Neural progenitor cell (in vitro differentiated cells): ENCODE measurements at regions not wholly inside any gene's neighbourhood (a gene's known extent, or its start where the extent isn't known, plus 50 kb on each side); places are given as distances from the start of the nearest gene placed in this dataset.
A peak's percentile ranks its signal among the peaks of the same experiment; 100 is the strongest.

Experiments
- DNase-seq: peaks from one replicate; pipeline ENCODE4 v3.0.0-alpha.2; 2016; ENCODE audit warnings: low spot score
- H2AFZ ChIP-seq: fragments of 200-600 bp; sonication (generic); replicated peaks from 2 replicates; pipeline ENCODE4 v1.6.1; 2016; ENCODE audit warnings: antibody characterized with exemption
- H3F3A ChIP-seq: fragments of 200-600 bp; sonication (generic); 2 replicates; pipeline ENCODE4 v1.6.1; 2016; ENCODE audit warnings: antibody characterized with exemption, low read depth
- H3K27ac ChIP-seq: fragments of 200-600 bp; sonication (generic); 2 replicates; pipeline ENCODE4 v1.5.1; 2016; ENCODE audit warnings: mild to moderate bottlenecking
- H3K27me3 ChIP-seq: fragments of 200-600 bp; sonication (generic); 2 replicates; pipeline ENCODE4 v1.6.1; 2016; ENCODE audit warnings: mild to moderate bottlenecking, moderate library complexity
- H3K36me3 ChIP-seq: fragments of 200-600 bp; sonication (generic); 2 replicates; pipeline ENCODE4 v1.5.1; 2016
- H3K4me1 ChIP-seq: fragments of 200-600 bp; sonication (generic); 2 replicates; pipeline ENCODE4 v1.6.1; 2016; ENCODE audit warnings: mixed run types
- H3K4me2 ChIP-seq: fragments of 200-600 bp; sonication (generic); 2 replicates; pipeline ENCODE4 v1.6.1; 2016
- H3K4me3 ChIP-seq: fragments of 200-600 bp; sonication (generic); 2 replicates; pipeline ENCODE4 v1.5.1; 2016
- H3K79me2 ChIP-seq: fragments of 200-600 bp; sonication (generic); 2 replicates; pipeline ENCODE4 v1.6.1; 2016; ENCODE audit warnings: low read depth
- H3K9ac ChIP-seq: fragments of 200-600 bp; sonication (generic); 2 replicates; pipeline ENCODE4 v1.6.1; 2016
- H3K9me3 ChIP-seq: fragments of 200-600 bp; sonication (generic); 2 replicates; pipeline ENCODE4 v1.5.1; 2016; ENCODE audit warnings: low read depth
- H4K20me1 ChIP-seq: fragments of 200-600 bp; sonication (generic); 2 replicates; pipeline ENCODE4 v1.6.1; 2016; ENCODE audit warnings: low read depth
- H3K27ac Mint-ChIP-seq: 3 replicates; pipeline ENCODE4 v1.8.0; 2021; ENCODE audit warnings: mixed read lengths
- H3K27me3 Mint-ChIP-seq: 2 replicates; pipeline ENCODE4 v1.8.0; 2022; ENCODE audit warnings: low read depth, mild to moderate bottlenecking, inconsistent platforms, moderate library complexity, mixed read lengths; ENCODE audit not compliant: insufficient read depth
- H3K36me3 Mint-ChIP-seq: 3 replicates; pipeline ENCODE4 v1.8.0; 2021; ENCODE audit warnings: mixed read lengths
- H3K4me1 Mint-ChIP-seq: 3 replicates; pipeline ENCODE4 v1.8.0; 2021; ENCODE audit warnings: mixed read lengths
- H3K4me3 Mint-ChIP-seq: 3 replicates; pipeline ENCODE4 v1.8.0; 2021; ENCODE audit warnings: mild to moderate bottlenecking, moderate library complexity, mixed read lengths
- H3K9me3 Mint-ChIP-seq: 3 replicates; pipeline ENCODE4 v1.8.0; 2020; ENCODE audit warnings: mixed read lengths
- CTCF ChIP-seq: fragments of 200-600 bp; sonication (generic); IDR thresholded peaks from 2 replicates; pipeline ENCODE4 v1.5.1; 2017; ENCODE audit warnings: antibody characterized with exemption, mild to moderate bottlenecking
- EZH2 ChIP-seq: fragments of 200-600 bp; sonication (generic); IDR thresholded peaks from 2 replicates; pipeline ENCODE4 v1.6.1; 2017; ENCODE audit warnings: antibody characterized with exemption, mild to moderate bottlenecking, moderate library complexity
- EZH2phosphoT487 ChIP-seq: fragments of 200-600 bp; sonication (generic); IDR thresholded peaks from 2 replicates; pipeline ENCODE4 v1.6.1; 2017; ENCODE audit warnings: antibody characterized with exemption

DNA sequence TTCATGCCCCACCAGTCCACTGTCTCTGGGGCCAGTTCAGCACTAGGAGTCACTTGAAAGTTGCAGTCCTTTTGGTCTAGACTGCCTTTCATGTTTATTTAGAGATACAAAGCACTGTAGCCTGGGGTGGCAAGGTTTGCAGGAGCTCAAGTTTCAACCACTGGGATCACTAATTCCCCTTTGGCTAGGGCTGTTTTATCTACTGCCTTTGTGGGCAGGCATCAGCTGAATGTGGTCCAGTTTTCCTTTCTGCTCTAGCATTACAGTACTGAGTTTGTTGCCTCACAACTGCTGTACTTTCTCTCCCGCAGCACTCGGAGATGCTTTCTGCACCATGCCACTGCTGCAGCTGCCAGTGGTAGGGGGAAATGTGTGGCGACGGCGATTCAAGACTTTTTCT lies 222.3 kb upstream of the HDX start:
- TF ChIP-seq EZH2 (no peak), CTCF (no peak), EZH2phosphoT487 (no peak)
- H3K79me2 ChIP-seq = no peaks in the 10 kb centered on the region
- no peak overlapping the region for H3K4me3 ChIP-seq
- H3K9me3 Mint-ChIP-seq = no peaks in the 10 kb centered on the region
- peak overlapping the region; percentile 48 for H2AFZ ChIP-seq
- no peak overlapping the region for H3K27ac Mint-ChIP-seq
- H3K36me3 Mint-ChIP-seq = no peaks in the 10 kb centered on the region
- no peaks in the 10 kb centered on the region for H3K36me3 ChIP-seq
- H3K4me1 ChIP-seq = no peaks in the 10 kb centered on the region
- no peak overlapping the region for H3K9ac ChIP-seq
- DNase-seq = peak; percentile 18
- no peak overlapping the region for H3K4me2 ChIP-seq
- H3K4me1 Mint-ChIP-seq = no peaks in the 10 kb centered on the region
- no peaks in the 10 kb centered on the region for H4K20me1 ChIP-seq
- no peak overlapping the region for H3K27ac ChIP-seq
- H3K27me3 Mint-ChIP-seq = no peaks in the 10 kb centered on the region
- no peaks in the 10 kb centered on the region for H3K27me3 ChIP-seq
- peaks cover 6% of the 10 kb centered on the region for H3K9me3 ChIP-seq
- H3F3A ChIP-seq = no peaks in the 10 kb centered on the region
- H3K4me3 Mint-ChIP-seq = no peak overlapping the region

DNA sequence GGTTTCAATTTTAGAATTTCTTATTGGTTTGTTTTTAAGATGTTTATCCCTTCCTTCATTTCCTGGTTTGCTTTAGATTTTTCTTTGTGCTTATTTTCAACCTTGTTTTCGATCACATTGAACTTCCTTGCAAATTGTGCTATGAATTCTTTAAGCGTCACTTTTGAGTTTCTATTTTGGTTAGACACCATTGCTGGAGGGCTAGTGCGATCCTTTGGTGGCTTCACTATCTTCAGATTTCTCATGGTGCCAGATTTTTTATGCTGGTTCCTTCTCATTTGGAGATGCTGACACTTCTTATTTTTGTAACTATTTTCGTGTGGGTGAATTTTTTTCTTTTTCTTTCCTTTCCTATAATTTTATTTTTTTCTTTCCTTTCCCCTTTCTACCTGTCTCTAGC lies 227.2 kb upstream of the HDX start:
- TF ChIP-seq EZH2 (no peak), EZH2phosphoT487 (no peak), CTCF (no peak)
- Mint-ChIP-seq H3K27me3 (no peaks in the 10 kb centered on the region), H3K36me3 (no peaks in the 10 kb centered on the region), H3K27ac (no peak overlapping the region), H3K9me3 (no peaks in the 10 kb centered on the region), H3K4me3 (no peak overlapping the region), H3K4me1 (no peaks in the 10 kb centered on the region)
- H3K9me3 ChIP-seq = peaks cover 6% of the 10 kb centered on the region
- no peak overlapping the region for H3K4me2 ChIP-seq
- H2AFZ ChIP-seq = no peak overlapping the region
- no peak overlapping the region for H3K27ac ChIP-seq
- no peaks in the 10 kb centered on the region for H3F3A ChIP-seq
- H4K20me1 ChIP-seq = no peaks in the 10 kb centered on the region
- no peak overlapping the region for H3K4me3 ChIP-seq
- no peak for DNase-seq
- no peaks in the 10 kb centered on the region for H3K79me2 ChIP-seq
- H3K4me1 ChIP-seq = no peaks in the 10 kb centered on the region
- H3K36me3 ChIP-seq = no peaks in the 10 kb centered on the region
- no peak overlapping the region for H3K9ac ChIP-seq
- no peaks in the 10 kb centered on the region for H3K27me3 ChIP-seq

GRCh38 chrX:84729809-84730208 lies 227.6 kb upstream of the HDX start:
- Mint-ChIP-seq H3K27ac (no peak overlapping the region), H3K27me3 (no peaks in the 10 kb centered on the region), H3K9me3 (no peaks in the 10 kb centered on the region), H3K4me3 (no peak overlapping the region), H3K4me1 (no peaks in the 10 kb centered on the region), H3K36me3 (no peaks in the 10 kb centered on the region)
- Histone ChIP-seq H3F3A (no peaks in the 10 kb centered on the region), H3K4me3 (no peak overlapping the region), H2AFZ (peak overlapping the region; percentile 85), H3K4me2 (no peak overlapping the region), H4K20me1 (no peaks in the 10 kb centered on the region), H3K36me3 (no peaks in the 10 kb centered on the region), H3K9ac (no peak overlapping the region), H3K9me3 (peaks cover 6% of the 10 kb centered on the region), H3K27ac (no peak overlapping the region), H3K4me1 (no peaks in the 10 kb centered on the region), H3K27me3 (no peaks in the 10 kb centered on the region), H3K79me2 (no peaks in the 10 kb centered on the region)
- DNase-seq = peak; percentile 58
- TF ChIP-seq EZH2 = no peak
- TF ChIP-seq CTCF = peak; percentile 71
- TF ChIP-seq EZH2phosphoT487 = no peak

GRCh38 chrX:84735025-84735424 lies 232.8 kb upstream of the HDX start:
- DNase-seq = no peak
- H3K27me3 Mint-ChIP-seq = no peaks in the 10 kb centered on the region

More at GRCh38 chrX:84735025-84735424, 232.8 kb upstream of the HDX start:
- no peak overlapping the region for H3K27ac ChIP-seq
- no peaks in the 10 kb centered on the region for H3F3A ChIP-seq
- H2AFZ ChIP-seq = no peak overlapping the region
- H3K27me3 ChIP-seq = no peaks in the 10 kb centered on the region
- H3K4me3 Mint-ChIP-seq = no peak overlapping the region
- no peak overlapping the region for H3K27ac Mint-ChIP-seq
- H3K9me3 ChIP-seq = no peaks in the 10 kb centered on the region
- H3K79me2 ChIP-seq = no peaks in the 10 kb centered on the region
- no peaks in the 10 kb centered on the region for H3K36me3 Mint-ChIP-seq
- peaks cover 11% of the 10 kb centered on the region for H3K4me1 Mint-ChIP-seq
- H4K20me1 ChIP-seq = no peaks in the 10 kb centered on the region
- no peak overlapping the region for H3K9ac ChIP-seq
- H3K9me3 Mint-ChIP-seq = no peaks in the 10 kb centered on the region
- no peak overlapping the region for H3K4me2 ChIP-seq
- no peaks in the 10 kb centered on the region for H3K4me1 ChIP-seq
- H3K4me3 ChIP-seq = no peak overlapping the region
- H3K36me3 ChIP-seq = no peaks in the 10 kb centered on the region
- no peak for TF ChIP-seq EZH2phosphoT487
- TF ChIP-seq CTCF = no peak
- no peak for TF ChIP-seq EZH2
